Gastroesophageal sphincter (tissue), 3 donors: ENCODE measurements at regions not wholly inside any gene's neighbourhood (a gene's known extent, or its start where the extent isn't known, plus 50 kb on each side); places are given as distances from the start of the nearest gene placed in this dataset.

Experiments
- CTCF ChIP-seq, 4 experiments: fragments of 200-600 bp in 2 of 4; fragments of 450-650 bp in 2 of 4; sonication (generic) in 1 of 4; IDR thresholded peaks; one replicate each; pipeline ENCODE4 v1.5.1; 2017 to 2019; ENCODE audit warnings: antibody characterized with exemption in 4 of 4, mild to moderate bottlenecking in 2 of 4, moderate library complexity in 2 of 4
- EP300 ChIP-seq: sonication (generic); formaldehyde crosslinking; IDR thresholded peaks from one replicate; pipeline ENCODE4 v1.6.1; 2017; ENCODE audit warnings: antibody characterized with exemption, mild to moderate bottlenecking
- POLR2A ChIP-seq, 2 donors: fragments of 450-650 bp; IDR thresholded peaks; one replicate each; pipeline ENCODE4 v1.6.1; 2017; ENCODE audit warnings: antibody characterized with exemption in 2 of 2, mild to moderate bottlenecking in 2 of 2, moderate library complexity in 1 of 2
- POLR2AphosphoS5 ChIP-seq: sonication (generic); formaldehyde crosslinking; IDR thresholded peaks from one replicate; pipeline ENCODE4 v1.6.1; 2017; ENCODE audit warnings: antibody characterized with exemption

GRCh38 chr16:16879567-16880251 is 500.8 kb downstream of the NPIPA7 start:
- no peak for TF ChIP-seq CTCF (IDR thresholded peaks at IDR 0.05)
- TF ChIP-seq POLR2A (IDR thresholded peaks at IDR 0.05), result no peak
- no peak for TF ChIP-seq EP300
- no peak for TF ChIP-seq POLR2AphosphoS5
